Heart right ventricle (tissue), 16 donors: ENCODE measurements at regions not wholly inside any gene's neighbourhood (a gene's known extent, or its start where the extent isn't known, plus 50 kb on each side); places are given as distances from the start of the nearest gene placed in this dataset.

Source experiments
- ATAC-seq, 8 donors: fragments of 200-7000 bp; cut with Tn5 transposase; one replicate each; pipeline ENCODE4 v1.9.1; 2020; ENCODE audit warnings: mild to moderate bottlenecking in 8 of 8, moderate library complexity in 8 of 8, moderate number of reproducible peaks in 1 of 8
- DNase-seq, 2 donors: peaks; one replicate each; pipeline ENCODE4 v3.0.0-alpha.2; 2020
- H3K27ac ChIP-seq, 10 donors: fragments of 200-600 bp; sonication (generic) in 2 of 10; one replicate each; pipeline versions ENCODE4 v1.5.0 to v1.8.0; 2020 to 2022; ENCODE audit warnings: mild to moderate bottlenecking in 3 of 10
- H3K27me3 ChIP-seq, 7 donors: fragments of 200-600 bp; one replicate each; pipeline ENCODE4 v1.8.0; 2021 to 2022; ENCODE audit warnings: mild to moderate bottlenecking in 2 of 7
- H3K36me3 ChIP-seq, 9 donors: fragments of 200-600 bp; sonication (generic) in 1 of 9; one replicate each; pipeline versions ENCODE4 v1.5.0 to v1.8.0; 2020 to 2022; ENCODE audit warnings: mild to moderate bottlenecking in 2 of 9
- H3K4me1 ChIP-seq, 9 donors: fragments of 200-600 bp; sonication (generic) in 1 of 9; one replicate each; pipeline versions ENCODE4 v1.5.0 to v1.8.0; 2020 to 2022; ENCODE audit warnings: mild to moderate bottlenecking in 4 of 9
- H3K4me3 ChIP-seq, 10 donors: fragments of 200-600 bp; sonication (generic) in 2 of 10; one replicate each; pipeline versions ENCODE4 v1.5.0 to v1.8.0; 2020 to 2022; ENCODE audit warnings: mild to moderate bottlenecking in 7 of 10, moderate library complexity in 2 of 10
- H3K9me3 ChIP-seq, 11 donors: fragments of 200-600 bp in 10 of 11; sonication (generic) in 2 of 11; one replicate each; pipeline versions ENCODE4 v1.5.0 to v1.8.0; 2013 to 2022; ENCODE audit warnings: mild to moderate bottlenecking in 2 of 11, control low read depth in 1 of 11, moderate library complexity in 1 of 11
- CTCF ChIP-seq, 9 donors: fragments of 200-600 bp; sonication (generic) in 2 of 9; IDR thresholded peaks; one replicate each; pipeline versions ENCODE4 v1.5.0 to v1.8.0; 2021 to 2022; ENCODE audit warnings: antibody characterized with exemption in 9 of 9, mild to moderate bottlenecking in 5 of 9, moderate library complexity in 1 of 9
- WGBS, 2 donors: extraction: QIAGEN DNeasy Blood & Tissue Kit; methylation state at CpG; one replicate each; pipeline ENCODE4 v1.1.7; 2013; ENCODE audit warnings: inconsistent platforms in 1 of 2; 5-methylcytosine and 5-hydroxymethylcytosine counted together
- intact Hi-C, 10 donors: fragments of 100-400 bp; cut with DNase I; formaldehyde crosslinking; loops; one replicate each; pipeline versions ENCODE4 v1.11.1 to v1.14.2; 2022
- donor health status: Arrhythmogenic right ventricular cardiomyopathy.
- donor health status: ischemic (EF 13 %, LVEDD 7.1; RV severe dilation, severe dysfunction).
- donor health status: healthy with polysubstance abuse.
- donor health status: DM: no; HTN: yes; CAD: no.
- donor health status: DM: no; HTN: no; CAD: no.
- donor health status: ischemic (EF 25% LVEDD 6.9; RV normal size, moderate dysfunction).
- donor health status: ischemic (EF 25% LVEDD 5.7; RV mildly dilated, moderate dysfunction).
- donor health status: healthy.
- donor health status: DM: yes; HTN: yes; CAD: no.
- donor health status: Ischemic cardiomyopathy.
- donor health status: ischemic (EF 35%, LVEDD 5.7; RV mildly dilated, moderate dysfunction).
- donor health status: nonischemic (EF 11% LVEDD 7.7; RV severe dilation, severe dysfunction).
- donor health status: DM: yes; HTN: yes; CAD: no.
- donor health status: PGD.
- donor health status: ischemic (EF 29% LVEDD 5.4; RV normal size, mild dysfunction).
- donor health status: nonischemic (EF 23%, LVEDD 6.1; RV moderate dilation, normal function).

GRCh38 chr3:177444696-177445095, 247.4 kb upstream of the TBL1XR1 start:
- 95 to 100% methylated on average over 1 of the region's 1 CpG for WGBS, 2 donors
- no peak overlapping the region for H3K27ac ChIP-seq

GRCh38 chr3:177445549-177445948, 248.3 kb upstream of the TBL1XR1 start:
- peaks cover 0 to 51% (median 6%) of the 10 kb centered on the region in 9 donors for H3K4me1 ChIP-seq
- no peak for TF ChIP-seq CTCF (IDR thresholded peaks at IDR 0.05)
- DNase-seq (no peak), ATAC-seq (no peak)
- no peak overlapping the region for H3K4me3 ChIP-seq
- no peaks in the 10 kb centered on the region for H3K9me3 ChIP-seq
- no peaks in the 10 kb centered on the region for H3K36me3 ChIP-seq
- H3K27ac ChIP-seq: no peak overlapping the region
- intact Hi-C loops: loop anchor here in 1 of 10 donors (10.0 kb wide), 1 partner anchor 81 kb away; no protein-coding TSS in a partner anchor
- H3K27me3 ChIP-seq: no peaks in the 10 kb centered on the region

More at GRCh38 chr3:177444696-177445095, 247.4 kb upstream of the TBL1XR1 start:
- Histone ChIP-seq H3K9me3 (no peaks in the 10 kb centered on the region), H3K4me3 (no peak overlapping the region), H3K36me3 (no peaks in the 10 kb centered on the region), H3K27me3 (no peaks in the 10 kb centered on the region), H3K4me1 (peaks cover 0 to 45% (median 6%) of the 10 kb centered on the region in 9 donors)
- no peak for TF ChIP-seq CTCF (IDR thresholded peaks at IDR 0.05)
- intact Hi-C loops: loop anchor here in 1 of 10 donors (10.0 kb wide), 1 partner anchor 80 kb away; no protein-coding TSS in a partner anchor
- no peak for ATAC-seq
- DNase-seq: no peak

- 81% methylated on average over 6 of the region's 6 CpGs for WGBS, 2 donors
These were observed 248.9 kb upstream of the TBL1XR1 start for GRCh38 chr3:177446165-177446601.

GRCh38 chr3:177447938-177448337, 250.7 kb upstream of the TBL1XR1 start:
- 64 to 66% methylated on average over 3 of the region's 3 CpGs for WGBS, 2 donors
- H3K4me3 ChIP-seq: no peak overlapping the region
- H3K9me3 ChIP-seq: no peaks in the 10 kb centered on the region
- H3K4me1 ChIP-seq: peaks cover 0 to 57% (median 21%) of the 10 kb centered on the region in 9 donors
- H3K27me3 ChIP-seq: no peaks in the 10 kb centered on the region
- no peak for DNase-seq
- H3K36me3 ChIP-seq: no peaks in the 10 kb centered on the region
- intact Hi-C loops: loop anchor here in 1 of 10 donors (10.0 kb wide), 1 partner anchor 83 kb away; no protein-coding TSS in a partner anchor
- no peak for TF ChIP-seq CTCF (IDR thresholded peaks at IDR 0.05)
- H3K27ac ChIP-seq: no peak overlapping the region
- no peak for ATAC-seq

More at GRCh38 chr3:177446165-177446601, 248.9 kb upstream of the TBL1XR1 start:
- no peaks in the 10 kb centered on the region for H3K9me3 ChIP-seq
- no peak for TF ChIP-seq CTCF (IDR thresholded peaks at IDR 0.05)
- H3K4me1 ChIP-seq: peaks cover 0 to 54% (median 6%) of the 10 kb centered on the region in 9 donors
- no peaks in the 10 kb centered on the region for H3K36me3 ChIP-seq
- H3K4me3 ChIP-seq: no peak overlapping the region
- ATAC-seq: peak in 4 of 8 donors; percentile 10 to 62 (median 32)
- DNase-seq: no peak
- H3K27ac ChIP-seq: peak overlapping the region in 1 of 10 donors; percentile 56
- no peaks in the 10 kb centered on the region for H3K27me3 ChIP-seq
- intact Hi-C loops: loop anchor here in 1 of 10 donors (10.0 kb wide), 1 partner anchor 81 kb away; no protein-coding TSS in a partner anchor
